Kidney (tissue), 13 donors: ENCODE measurements at regions not wholly inside any gene's neighbourhood (a gene's known extent, or its start where the extent isn't known, plus 50 kb on each side); places are given as distances from the start of the nearest gene placed in this dataset.

Source experiments
- DNase-seq, 5 donors: peaks; one replicate each; pipeline ENCODE4 v3.0.0-alpha.2; 2013 to 2020
- FAIRE-seq: peaks from 2 replicates; lab custom pipeline; 2012; peaks lifted over from hg19 to GRCh38; lab: Jason Lieb, UNC
- H3K27ac ChIP-seq, 2 donors: one replicate each; pipeline ENCODE4 v1.7.0; 2013; ENCODE audit warnings: low read depth in 2 of 2, low read length in 2 of 2, inconsistent platforms in 1 of 2
- H3K27me3 ChIP-seq: one replicate; pipeline ENCODE4 v1.7.1; 2013; ENCODE audit warnings: low read length, inconsistent platforms; ENCODE audit not compliant: control insufficient read depth, insufficient read depth
- H3K36me3 ChIP-seq, 3 donors: one replicate each; pipeline versions ENCODE4 v1.7.0 to v1.7.1; 2013; ENCODE audit warnings: low read length in 3 of 3, control low read depth in 1 of 3, inconsistent platforms in 1 of 3; ENCODE audit not compliant: insufficient read depth in 3 of 3, control insufficient read depth in 2 of 3
- H3K4me1 ChIP-seq, 3 donors: one replicate each; pipeline versions ENCODE4 v1.7.0 to v1.7.1; 2013; ENCODE audit warnings: low read length in 3 of 3, inconsistent platforms in 1 of 3, low read depth in 1 of 3; ENCODE audit not compliant: control insufficient read depth in 2 of 3, insufficient read depth in 2 of 3
- H3K4me3 ChIP-seq, 3 donors: one replicate each; pipeline versions ENCODE4 v1.7.0 to v1.8.1; 2013; ENCODE audit warnings: low read length in 3 of 3, control low read depth in 1 of 3, inconsistent platforms in 1 of 3
- H3K9ac ChIP-seq, 3 donors: one replicate each; pipeline versions ENCODE4 v1.7.0 to v1.7.1; 2013; ENCODE audit warnings: low read length in 3 of 3, control low read depth in 1 of 3, inconsistent platforms in 1 of 3
- H3K9me3 ChIP-seq, 3 donors: one replicate each; pipeline versions ENCODE4 v1.7.0 to v1.7.1; 2013; ENCODE audit warnings: low read length in 3 of 3, control low read depth in 1 of 3, inconsistent platforms in 1 of 3; ENCODE audit not compliant: control insufficient read depth in 2 of 3, insufficient read depth in 1 of 3
- CTCF ChIP-seq: IDR thresholded peaks from 3 replicates; pipeline ENCODE4 v1.5.1; 2012; ENCODE audit warnings: mild to moderate bottlenecking, moderate library complexity, borderline replicate concordance; ENCODE audit not compliant: insufficient read depth; ENCODE audit errors: extremely low read depth
- intact Hi-C: fragments of 100-400 bp; cut with DNase I; formaldehyde crosslinking; loops from one replicate; pipeline ENCODE4 v1.11.1; 2022
- donor health status: control.
- donor health status: control.
- donor health status: control.
- donor health status: control.
- donor health status: control.
- donor health status: DM: yes; HTN: yes; CAD: no.
- donor health status: Normal renal cell carcinoma (clear cell type).

GRCh38 chr2:857937-858336, 92.7 kb upstream of the SNTG2 start:
- no peak for TF ChIP-seq CTCF
- no peak overlapping the region for H3K27ac ChIP-seq
- DNase-seq (no peak), FAIRE-seq (no peak)
- H3K4me1 ChIP-seq = no peaks in the 10 kb centered on the region
- H3K9me3 ChIP-seq = peaks cover 0 to 2% (median 0%) of the 10 kb centered on the region in 3 donors
- intact Hi-C loops = no loop called here
- H3K9ac ChIP-seq = no peak overlapping the region
- no peaks in the 10 kb centered on the region for H3K27me3 ChIP-seq
- H3K36me3 ChIP-seq = no peaks in the 10 kb centered on the region
- no peak overlapping the region for H3K4me3 ChIP-seq

- no peak for DNase-seq
- H3K4me1 ChIP-seq = no peaks in the 10 kb centered on the region
- H3K27ac ChIP-seq = no peak overlapping the region
- no peak for FAIRE-seq
- TF ChIP-seq CTCF = no peak
- peaks cover 0 to 2% (median 0%) of the 10 kb centered on the region in 3 donors for H3K9me3 ChIP-seq
- no peak overlapping the region for H3K4me3 ChIP-seq
- H3K9ac ChIP-seq = no peak overlapping the region
- H3K36me3 ChIP-seq = no peaks in the 10 kb centered on the region
- no peaks in the 10 kb centered on the region for H3K27me3 ChIP-seq
- intact Hi-C loops = no loop called here
These were observed 93.6 kb upstream of the SNTG2 start for GRCh38 chr2:857081-857480.

- intact Hi-C loops = no loop called here
- H3K27me3 ChIP-seq = no peaks in the 10 kb centered on the region
- H3K36me3 ChIP-seq = no peaks in the 10 kb centered on the region
- DNase-seq = no peak
- TF ChIP-seq CTCF = no peak
- H3K9me3 ChIP-seq = peaks cover 0 to 2% (median 0%) of the 10 kb centered on the region in 3 donors
- no peak overlapping the region for H3K4me3 ChIP-seq
- no peak for FAIRE-seq
- H3K9ac ChIP-seq = no peak overlapping the region
- no peaks in the 10 kb centered on the region for H3K4me1 ChIP-seq
- no peak overlapping the region for H3K27ac ChIP-seq
These were observed 94.2 kb upstream of the SNTG2 start for GRCh38 chr2:856456-856855.

- no peak overlapping the region for H3K4me3 ChIP-seq
- no peak overlapping the region for H3K27ac ChIP-seq
- no peak for FAIRE-seq
- no peaks in the 10 kb centered on the region for H3K4me1 ChIP-seq
- H3K36me3 ChIP-seq = no peaks in the 10 kb centered on the region
- no peaks in the 10 kb centered on the region for H3K27me3 ChIP-seq
- TF ChIP-seq CTCF = no peak
- no peak for DNase-seq
- no peak overlapping the region for H3K9ac ChIP-seq
- intact Hi-C loops = no loop called here
- peaks cover 0 to 2% (median 0%) of the 10 kb centered on the region in 3 donors for H3K9me3 ChIP-seq
These were observed 94.6 kb upstream of the SNTG2 start for GRCh38 chr2:856041-856440.
